ENCODE measurements at regions not wholly inside any gene's neighbourhood (a gene's known extent, or its start where the extent isn't known, plus 50 kb on each side); places are given as distances from the start of the nearest gene placed in this dataset.

GRCh38 chr15:96213045-96213444 is 117.5 kb upstream of the NR2F2 start:
- H2BK5ac ChIP-seq (ENCODE audit: low read depth, low read length) = no peak overlapping the region
- H3K9ac ChIP-seq (replicated peaks in 1 of 4; ENCODE audit: extremely low read depth in 1 of 4, low read depth in 3 of 4, low read length in 3 of 4) = no peak overlapping the region
- no peaks in the 10 kb centered on the region for H3K79me1 ChIP-seq (ENCODE audit: low read depth, low read length)
- ChIA-PET CTCF (ENCODE audit: partially characterized antibody) (interaction anchor here (1.1 kb wide), 1 partner anchor 14 kb away, joined by 3 read pairs; no protein-coding TSS in a partner anchor), POLR2A (ENCODE audit: partially characterized antibody) (no interaction called here)
- no peaks in the 10 kb centered on the region for H4K20me1 ChIP-seq (replicated peaks in 1 of 2; ENCODE audit: control insufficient read depth in 1 of 2, insufficient read depth in 2 of 2, low read length in 2 of 2)
- no peak overlapping the region for H3K56ac ChIP-seq (replicated peaks; ENCODE audit: insufficient read length, low read depth, low read length)
- no peak overlapping the region for H2BK20ac ChIP-seq (ENCODE audit: low read length)
- no peaks in the 10 kb centered on the region for H3K9me3 ChIP-seq (ENCODE audit: insufficient read depth in 2 of 2, low read depth in 1 of 2, low read length in 1 of 2)
- no peak overlapping the region for H3K23ac ChIP-seq (ENCODE audit: insufficient read length)
- H3K36me3 ChIP-seq (ENCODE audit: control insufficient read depth in 2 of 4, insufficient read depth in 4 of 4, low read length in 3 of 4) = no peaks in the 10 kb centered on the region
- no peak overlapping the region for H4K91ac ChIP-seq (replicated peaks; ENCODE audit: insufficient read length, low read length)
- H3K27me3 ChIP-seq (replicated peaks in 1 of 4; ENCODE audit: control insufficient read depth in 3 of 4, extremely low read depth in 1 of 4, insufficient read depth in 3 of 4, low read length in 3 of 4) = no peaks in the 10 kb centered on the region
- no peak overlapping the region for H2AK5ac ChIP-seq (ENCODE audit: low read depth, low read length)
- H4K8ac ChIP-seq (ENCODE audit: extremely low read depth, insufficient read depth, low read length) = no peak overlapping the region
- no peaks in the 10 kb centered on the region for H3K23me2 ChIP-seq (ENCODE audit: low read depth, low read length)
- no peak for FAIRE-seq
- DNase-seq (ENCODE audit: low read depth in 1 of 2, low spot score in 2 of 2) = no peak
- H2BK15ac ChIP-seq (ENCODE audit: low read length) = no peak overlapping the region
- H3K4me1 ChIP-seq (replicated peaks in 1 of 4; ENCODE audit: control insufficient read depth in 3 of 4, insufficient read depth in 4 of 4, low read length in 3 of 4) = no peaks in the 10 kb centered on the region
- no peak overlapping the region for H4K5ac ChIP-seq (ENCODE audit: insufficient read length, low read depth, low read length)
- H3K4me3 ChIP-seq (ENCODE audit: extremely low read depth in 1 of 4, insufficient read depth in 2 of 4, low read depth in 3 of 4, low read length in 4 of 4) = no peak overlapping the region
- no peak overlapping the region for H3K18ac ChIP-seq (ENCODE audit: extremely low read depth, low read length)
- H3K79me2 ChIP-seq (ENCODE audit: control insufficient read depth in 1 of 2, insufficient read depth in 2 of 2, low read length in 2 of 2) = no peaks in the 10 kb centered on the region
- no peak overlapping the region for H2AFZ ChIP-seq (ENCODE audit: low read length)
- no peak for TF ChIP-seq TEAD4 (IDR thresholded peaks at IDR 0.05; ENCODE audit: low read depth, low read length)
- no peak for TF ChIP-seq NRF1 (IDR thresholded peaks at IDR 0.05; ENCODE audit: low read depth, low read length)
- no peak for TF ChIP-seq SIRT6 (IDR thresholded peaks at IDR 0.05; ENCODE audit: low read length)
- TF ChIP-seq SIX5 (IDR thresholded peaks at IDR 0.05; ENCODE audit: low read depth, low read length) = no peak
- TF ChIP-seq KDM4A (IDR thresholded peaks at IDR 0.05; ENCODE audit: low read depth, low read length, severe bottlenecking) = no peak
- TF ChIP-seq KDM5A (IDR thresholded peaks at IDR 0.05; ENCODE audit: low read length) = no peak
- no peak for TF ChIP-seq FOSL1 (IDR thresholded peaks at IDR 0.05; ENCODE audit: insufficient read depth, low read depth, low read length)
- TF ChIP-seq CREB1 (IDR thresholded peaks at IDR 0.05) = no peak
- TF ChIP-seq, protein P1, sequence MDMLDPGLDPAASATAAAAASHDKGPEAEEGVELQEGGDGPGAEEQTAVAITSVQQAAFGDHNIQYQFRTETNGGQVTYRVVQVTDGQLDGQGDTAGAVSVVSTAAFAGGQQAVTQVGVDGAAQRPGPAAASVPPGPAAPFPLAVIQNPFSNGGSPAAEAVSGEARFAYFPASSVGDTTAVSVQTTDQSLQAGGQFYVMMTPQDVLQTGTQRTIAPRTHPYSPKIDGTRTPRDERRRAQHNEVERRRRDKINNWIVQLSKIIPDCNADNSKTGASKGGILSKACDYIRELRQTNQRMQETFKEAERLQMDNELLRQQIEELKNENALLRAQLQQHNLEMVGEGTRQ (IDR thresholded peaks at IDR 0.05; ENCODE audit: low read length) = no peak
- TF ChIP-seq SP2 (IDR thresholded peaks at IDR 0.05; ENCODE audit: low read length) = no peak
- no peak for TF ChIP-seq TAF1 (IDR thresholded peaks at IDR 0.05; ENCODE audit: low read depth, low read length)
- no peak for TF ChIP-seq RBBP5 (IDR thresholded peaks at IDR 0.05; ENCODE audit: borderline replicate concordance, low read depth, low read length)
- TF ChIP-seq SUZ12 (IDR thresholded peaks at IDR 0.05; ENCODE audit: low read length) = no peak
- TF ChIP-seq CBX8 (IDR thresholded peaks at IDR 0.05; ENCODE audit: borderline replicate concordance, low read depth, low read length) = no peak
- H3K27ac ChIP-seq (ENCODE audit: low read depth, low read length) = no peak overlapping the region; the same call in 1 of the 2 replicates
- H3K4me2 ChIP-seq (ENCODE audit: insufficient read depth in 1 of 2, low read depth in 2 of 2, low read length in 2 of 2) = no peak overlapping the region
- WGBS, 2 experiments (ENCODE audit: extremely low coverage in 1 of 2, insufficient coverage in 1 of 2, insufficient read length in 1 of 2, insufficient replicate concordance in 2 of 2, low coverage in 1 of 2, low lambda C conversion rate in 2 of 2, missing lambda C conversion rate in 1 of 2) = 87% methylated on average over 2 of the region's 2 CpGs; no CpG with 5 or more reads in 1 of the 2 experiments
- H3K14ac ChIP-seq (ENCODE audit: insufficient read length) = no peak overlapping the region
- no peak overlapping the region for H2BK120ac ChIP-seq (replicated peaks; ENCODE audit: low read depth, low read length)
- no peak overlapping the region for H3K4ac ChIP-seq (replicated peaks; ENCODE audit: insufficient read length, low read depth, low read length)
- no peak overlapping the region for H2BK12ac ChIP-seq (ENCODE audit: low read depth, low read length)

Measured in H1 (cell line).